NT2/D1 (cell line): ENCODE measurements at regions not wholly inside any gene's neighbourhood (a gene's known extent, or its start where the extent isn't known, plus 50 kb on each side); places are given as distances from the start of the nearest gene placed in this dataset.

Experiments
- SUZ12 ChIP-seq: IDR thresholded peaks from 2 replicates; pipeline ENCODE4 v1.6.1; 2011; ENCODE audit not compliant: insufficient read length, insufficient read depth; ENCODE audit errors: extremely low read depth
- YY1 ChIP-seq: IDR thresholded peaks from 2 replicates; pipeline ENCODE4 v1.6.1; 2011; ENCODE audit not compliant: insufficient read length, insufficient read depth

GRCh38 chr7:18102576-18102975, 74.9 kb upstream of the PRPS1L1 start:
- TF ChIP-seq YY1, result no peak
- no peak for TF ChIP-seq SUZ12
